ENCODE measurements at regions not wholly inside any gene's neighbourhood (a gene's known extent, or its start where the extent isn't known, plus 50 kb on each side); places are given as distances from the start of the nearest gene placed in this dataset.

GRCh38 chr3:3305841-3306240 is 126.3 kb upstream of the CRBN start:
- DNase-seq: no peak
- no peak overlapping the region for H3K4me2 ChIP-seq (replicated peaks; ENCODE audit: extremely low read depth, low read length, poor library complexity, severe bottlenecking)
- H4K20me1 ChIP-seq (ENCODE audit: insufficient read depth, low read length): no peaks in the 10 kb centered on the region
- Mint-ChIP-seq H3K27ac (no peak overlapping the region), H3K36me3 (no peaks in the 10 kb centered on the region), H3K4me1 (peaks cover 4% of the 10 kb centered on the region), H3K4me3 (no peak overlapping the region), H3K9me3 (peaks cover 0 to 5% (median 0%) of the 10 kb centered on the region in 7 donors), H3K27me3 (ENCODE audit: low read depth in 3 of 3) (peaks cover 0 to 4% (median 2%) of the 10 kb centered on the region in 3 donors)
- H3K27me3 ChIP-seq (ENCODE audit: control insufficient read depth in 2 of 2, insufficient read depth in 2 of 2, low read length in 2 of 2): no peaks in the 10 kb centered on the region
- no peak for TF ChIP-seq CTCF (IDR thresholded peaks at IDR 0.05)
- no CpG with 5 or more reads among the region's 1 CpG for WGBS (ENCODE audit: insufficient coverage)
- intact Hi-C loops (cut with micrococcal nuclease): no loop called here
- H2AFZ ChIP-seq (ENCODE audit: insufficient read depth, low read depth, low read length, poor library complexity, severe bottlenecking): no peak overlapping the region
- no peaks in the 10 kb centered on the region for H3K36me3 ChIP-seq (replicated peaks in 1 of 2; ENCODE audit: control insufficient read depth in 1 of 2, insufficient read depth in 2 of 2, low read length in 2 of 2)
- no peak overlapping the region for H3K4me3 ChIP-seq (replicated peaks in 1 of 3; ENCODE audit: low read depth in 2 of 3, low read length in 3 of 3)
- no peaks in the 10 kb centered on the region for H3K9me3 ChIP-seq (replicated peaks in 1 of 2; ENCODE audit: control insufficient read depth in 1 of 2, insufficient read depth in 1 of 2, low read length in 2 of 2)
- no peaks in the 10 kb centered on the region for H3K79me2 ChIP-seq (ENCODE audit: insufficient read depth, low read length)
- H3K27ac ChIP-seq (ENCODE audit: low read depth in 1 of 2, low read length in 2 of 2): no peak overlapping the region
- H3K4me1 ChIP-seq (ENCODE audit: control insufficient read depth in 1 of 2, insufficient read depth in 2 of 2, low read length in 2 of 2): no peaks in the 10 kb centered on the region
- no peak overlapping the region for H3K9ac ChIP-seq (ENCODE audit: insufficient read depth, low read length, poor library complexity, severe bottlenecking)

- Histone ChIP-seq H3K27ac (ENCODE audit: low read depth in 1 of 2, low read length in 2 of 2) (no peak overlapping the region), H3K79me2 (ENCODE audit: insufficient read depth, low read length) (no peaks in the 10 kb centered on the region), H3K4me1 (ENCODE audit: control insufficient read depth in 1 of 2, insufficient read depth in 2 of 2, low read length in 2 of 2) (no peaks in the 10 kb centered on the region), H3K4me3 (replicated peaks in 1 of 3; ENCODE audit: low read depth in 2 of 3, low read length in 3 of 3) (no peak overlapping the region), H3K36me3 (replicated peaks in 1 of 2; ENCODE audit: control insufficient read depth in 1 of 2, insufficient read depth in 2 of 2, low read length in 2 of 2) (no peaks in the 10 kb centered on the region), H2AFZ (ENCODE audit: insufficient read depth, low read depth, low read length, poor library complexity, severe bottlenecking) (no peak overlapping the region), H3K27me3 (ENCODE audit: control insufficient read depth in 2 of 2, insufficient read depth in 2 of 2, low read length in 2 of 2) (no peaks in the 10 kb centered on the region), H3K9ac (ENCODE audit: insufficient read depth, low read length, poor library complexity, severe bottlenecking) (no peak overlapping the region), H3K4me2 (replicated peaks; ENCODE audit: extremely low read depth, low read length, poor library complexity, severe bottlenecking) (no peak overlapping the region), H4K20me1 (ENCODE audit: insufficient read depth, low read length) (no peaks in the 10 kb centered on the region), H3K9me3 (replicated peaks in 1 of 2; ENCODE audit: control insufficient read depth in 1 of 2, insufficient read depth in 1 of 2, low read length in 2 of 2) (no peaks in the 10 kb centered on the region)
- H3K27me3 Mint-ChIP-seq (ENCODE audit: low read depth in 3 of 3): peaks cover 0 to 4% (median 2%) of the 10 kb centered on the region in 3 donors
- DNase-seq: no peak
- no peaks in the 10 kb centered on the region for H3K36me3 Mint-ChIP-seq
- no peak for TF ChIP-seq CTCF (IDR thresholded peaks at IDR 0.05)
- intact Hi-C loops (cut with micrococcal nuclease): no loop called here
- H3K9me3 Mint-ChIP-seq: peaks cover 0 to 8% (median 0%) of the 10 kb centered on the region in 7 donors
- H3K4me3 Mint-ChIP-seq: no peak overlapping the region
- H3K4me1 Mint-ChIP-seq: peaks cover under 1% of the 10 kb centered on the region
- WGBS (ENCODE audit: insufficient coverage): 0% methylated on average over 1 of the region's 5 CpGs
- H3K27ac Mint-ChIP-seq: no peak overlapping the region
These were observed 125.6 kb upstream of the CRBN start for GRCh38 chr3:3305084-3305483.
